ENCODE measurements at regions not wholly inside any gene's neighbourhood (a gene's known extent, or its start where the extent isn't known, plus 50 kb on each side); places are given as distances from the start of the nearest gene placed in this dataset.

- no peak for DNase-seq (ENCODE audit: low read depth)
- H3K4me3 ChIP-seq (ENCODE audit: low read length) = no peak overlapping the region
- no peak for TF ChIP-seq CTCF (IDR thresholded peaks at IDR 0.05; ENCODE audit: insufficient read depth, low read depth, low read length, missing control alignments)
Observed at GRCh38 chr13:59447846-59448620, 715.7 kb downstream of the DIAPH3 start.

- no peak for DNase-seq (ENCODE audit: low read depth)
- no peak overlapping the region for H3K4me3 ChIP-seq (ENCODE audit: low read length)
- no peak for TF ChIP-seq CTCF (IDR thresholded peaks at IDR 0.05; ENCODE audit: insufficient read depth, low read depth, low read length, missing control alignments)
Observed at GRCh38 chr13:59449750-59450149, 714.0 kb downstream of the DIAPH3 start.

GRCh38 chr13:59450229-59450628, 713.5 kb downstream of the DIAPH3 start:
- no peak for DNase-seq (ENCODE audit: low read depth)
- no peak overlapping the region for H3K4me3 ChIP-seq (ENCODE audit: low read length)
- TF ChIP-seq CTCF (IDR thresholded peaks at IDR 0.05; ENCODE audit: insufficient read depth, low read depth, low read length, missing control alignments) = no peak

GRCh38 chr13:59451236-59451635, 712.5 kb downstream of the DIAPH3 start:
- H3K4me3 ChIP-seq (ENCODE audit: low read length) = no peak overlapping the region
- no peak for DNase-seq (ENCODE audit: low read depth)
- TF ChIP-seq CTCF (IDR thresholded peaks at IDR 0.05; ENCODE audit: insufficient read depth, low read depth, low read length, missing control alignments) = no peak

GRCh38 chr13:59452189-59452890, 711.4 kb downstream of the DIAPH3 start:
- no peak for DNase-seq (ENCODE audit: low read depth)
- H3K4me3 ChIP-seq (ENCODE audit: low read length) = no peak overlapping the region
- TF ChIP-seq CTCF (IDR thresholded peaks at IDR 0.05; ENCODE audit: insufficient read depth, low read depth, low read length, missing control alignments) = no peak

GRCh38 chr13:59458908-59459579, 704.7 kb downstream of the DIAPH3 start:
- H3K4me3 ChIP-seq (ENCODE audit: low read length) = no peak overlapping the region
- TF ChIP-seq CTCF (IDR thresholded peaks at IDR 0.05; ENCODE audit: insufficient read depth, low read depth, low read length, missing control alignments) = no peak
- DNase-seq (ENCODE audit: low read depth) = peak; percentile 26

Data from epithelial cell of esophagus (primary cell).